ENCODE measurements at regions not wholly inside any gene's neighbourhood (a gene's known extent, or its start where the extent isn't known, plus 50 kb on each side); places are given as distances from the start of the nearest gene placed in this dataset.

GRCh38 chr15:39466750-39467105 lies 114.2 kb upstream of the THBS1 start:
- no peak for DNase-seq (ENCODE audit: low spot score in 2 of 2)
- in situ Hi-C loops (cut with MboI; ENCODE audit: low sequenced_read_pairs) = no loop called here
- H3K9me3 ChIP-seq = no peaks in the 10 kb centered on the region
- no peaks in the 10 kb centered on the region for H3K27me3 ChIP-seq (ENCODE audit: low read depth)
- H3K36me3 ChIP-seq (replicated peaks) = no peaks in the 10 kb centered on the region
- H3K4me1 ChIP-seq = no peaks in the 10 kb centered on the region
- H3K4me3 ChIP-seq = no peak overlapping the region

GRCh38 chr15:39468331-39468730 lies 112.5 kb upstream of the THBS1 start:
- no peaks in the 10 kb centered on the region for H3K4me1 ChIP-seq
- H3K27me3 ChIP-seq (ENCODE audit: low read depth) = no peaks in the 10 kb centered on the region
- H3K36me3 ChIP-seq (replicated peaks) = no peaks in the 10 kb centered on the region
- no peaks in the 10 kb centered on the region for H3K9me3 ChIP-seq
- no peak for DNase-seq (ENCODE audit: low spot score in 2 of 2)
- no peak overlapping the region for H3K4me3 ChIP-seq
- in situ Hi-C loops (cut with MboI; ENCODE audit: low sequenced_read_pairs) = no loop called here

GRCh38 chr15:39468828-39469227 lies 112.1 kb upstream of the THBS1 start:
- Histone ChIP-seq H3K4me1 (no peaks in the 10 kb centered on the region), H3K36me3 (replicated peaks) (no peaks in the 10 kb centered on the region), H3K27me3 (ENCODE audit: low read depth) (no peaks in the 10 kb centered on the region), H3K4me3 (no peak overlapping the region), H3K9me3 (no peaks in the 10 kb centered on the region)
- no peak for DNase-seq (ENCODE audit: low spot score in 2 of 2)
- in situ Hi-C loops (cut with MboI; ENCODE audit: low sequenced_read_pairs) = no loop called here

- no peaks in the 10 kb centered on the region for H3K4me1 ChIP-seq
- in situ Hi-C loops (cut with MboI; ENCODE audit: low sequenced_read_pairs) = no loop called here
- DNase-seq (ENCODE audit: low spot score in 2 of 2) = no peak
Observed at GRCh38 chr15:39471785-39472574, 108.9 kb upstream of the THBS1 start.

GRCh38 chr15:39472621-39473297 lies 108.1 kb upstream of the THBS1 start:
- Histone ChIP-seq H3K36me3 (replicated peaks) (no peaks in the 10 kb centered on the region), H3K4me1 (no peaks in the 10 kb centered on the region), H3K27me3 (ENCODE audit: low read depth) (0 out of 2 replicates have a peak, but pooled peaks cover 3% of the 10 kb centered on the region), H3K4me3 (no peak overlapping the region), H3K9me3 (no peaks in the 10 kb centered on the region)
- no peak for DNase-seq (ENCODE audit: low spot score in 2 of 2)
- in situ Hi-C loops (cut with MboI; ENCODE audit: low sequenced_read_pairs) = no loop called here

More at GRCh38 chr15:39471785-39472574, 108.9 kb upstream of the THBS1 start:
- 0 out of 2 replicates have a peak, but pooled peaks cover 3% of the 10 kb centered on the region for H3K27me3 ChIP-seq (ENCODE audit: low read depth)
- H3K4me3 ChIP-seq = no peak overlapping the region
- no peaks in the 10 kb centered on the region for H3K36me3 ChIP-seq (replicated peaks)
- no peaks in the 10 kb centered on the region for H3K9me3 ChIP-seq

- Histone ChIP-seq H3K4me3 (no peak overlapping the region), H3K9me3 (no peaks in the 10 kb centered on the region), H3K27me3 (ENCODE audit: low read depth) (0 out of 2 replicates have a peak, but pooled peaks cover 3% of the 10 kb centered on the region), H3K4me1 (no peaks in the 10 kb centered on the region), H3K36me3 (replicated peaks) (no peaks in the 10 kb centered on the region)
- no peak for DNase-seq (ENCODE audit: low spot score in 2 of 2)
- in situ Hi-C loops (cut with MboI; ENCODE audit: low sequenced_read_pairs) = no loop called here
Observed at GRCh38 chr15:39473298-39473947, 107.5 kb upstream of the THBS1 start.

GRCh38 chr15:39474657-39475056 lies 106.2 kb upstream of the THBS1 start:
- in situ Hi-C loops (cut with MboI; ENCODE audit: low sequenced_read_pairs) = no loop called here
- H3K36me3 ChIP-seq (replicated peaks) = no peaks in the 10 kb centered on the region
- DNase-seq (ENCODE audit: low spot score in 2 of 2) = no peak
- H3K4me3 ChIP-seq = no peak overlapping the region
- H3K4me1 ChIP-seq = no peaks in the 10 kb centered on the region
- 0 out of 2 replicates have a peak, but pooled peaks cover 3% of the 10 kb centered on the region for H3K27me3 ChIP-seq (ENCODE audit: low read depth)
- no peaks in the 10 kb centered on the region for H3K9me3 ChIP-seq

- Histone ChIP-seq H3K4me1 (no peaks in the 10 kb centered on the region), H3K36me3 (replicated peaks) (no peaks in the 10 kb centered on the region), H3K9me3 (no peaks in the 10 kb centered on the region), H3K4me3 (no peak overlapping the region), H3K27me3 (ENCODE audit: low read depth) (0 out of 2 replicates have a peak, but pooled peaks cover 3% of the 10 kb centered on the region)
- DNase-seq (ENCODE audit: low spot score in 2 of 2) = no peak
- in situ Hi-C loops (cut with MboI; ENCODE audit: low sequenced_read_pairs) = no loop called here
Observed at GRCh38 chr15:39478996-39479395, 101.9 kb upstream of the THBS1 start.

GRCh38 chr15:39479911-39480310 lies 101.0 kb upstream of the THBS1 start:
- H3K4me3 ChIP-seq = no peak overlapping the region
- in situ Hi-C loops (cut with MboI; ENCODE audit: low sequenced_read_pairs) = no loop called here
- 0 out of 2 replicates have a peak, but pooled peaks cover 3% of the 10 kb centered on the region for H3K27me3 ChIP-seq (ENCODE audit: low read depth)
- H3K9me3 ChIP-seq = no peaks in the 10 kb centered on the region
- H3K4me1 ChIP-seq = no peaks in the 10 kb centered on the region
- no peaks in the 10 kb centered on the region for H3K36me3 ChIP-seq (replicated peaks)
- DNase-seq (ENCODE audit: low spot score in 2 of 2) = no peak

- Histone ChIP-seq H3K27me3 (ENCODE audit: low read depth) (no peaks in the 10 kb centered on the region), H3K4me1 (no peaks in the 10 kb centered on the region), H3K36me3 (replicated peaks) (no peaks in the 10 kb centered on the region), H3K9me3 (no peaks in the 10 kb centered on the region), H3K4me3 (no peak overlapping the region)
- in situ Hi-C loops (cut with MboI; ENCODE audit: low sequenced_read_pairs) = no loop called here
- DNase-seq (ENCODE audit: low spot score in 2 of 2) = no peak
Observed at GRCh38 chr15:39482459-39482858, 98.4 kb upstream of the THBS1 start.

- DNase-seq (ENCODE audit: low spot score in 2 of 2) = no peak
- no peak overlapping the region for H3K4me3 ChIP-seq
- no peaks in the 10 kb centered on the region for H3K27me3 ChIP-seq (ENCODE audit: low read depth)
- H3K9me3 ChIP-seq = no peaks in the 10 kb centered on the region
- in situ Hi-C loops (cut with MboI; ENCODE audit: low sequenced_read_pairs) = no loop called here
- no peaks in the 10 kb centered on the region for H3K36me3 ChIP-seq (replicated peaks)
- H3K4me1 ChIP-seq = no peaks in the 10 kb centered on the region
Observed at GRCh38 chr15:39486621-39487457, 94.0 kb upstream of the THBS1 start.

- in situ Hi-C loops (cut with MboI; ENCODE audit: low sequenced_read_pairs) = no loop called here
- H3K27me3 ChIP-seq (ENCODE audit: low read depth) = no peaks in the 10 kb centered on the region
- DNase-seq (ENCODE audit: low spot score in 2 of 2) = no peak
Observed at GRCh38 chr15:39487458-39487735, 93.5 kb upstream of the THBS1 start.

GRCh38 chr15:39488516-39488915 lies 92.4 kb upstream of the THBS1 start:
- no peak overlapping the region for H3K4me3 ChIP-seq
- DNase-seq (ENCODE audit: low spot score in 2 of 2) = no peak
- no peaks in the 10 kb centered on the region for H3K27me3 ChIP-seq (ENCODE audit: low read depth)
- H3K36me3 ChIP-seq (replicated peaks) = no peaks in the 10 kb centered on the region
- H3K4me1 ChIP-seq = no peaks in the 10 kb centered on the region
- in situ Hi-C loops (cut with MboI; ENCODE audit: low sequenced_read_pairs) = no loop called here
- H3K9me3 ChIP-seq = no peaks in the 10 kb centered on the region

More at GRCh38 chr15:39487458-39487735, 93.5 kb upstream of the THBS1 start:
- no peaks in the 10 kb centered on the region for H3K4me1 ChIP-seq
- H3K36me3 ChIP-seq (replicated peaks) = no peaks in the 10 kb centered on the region
- H3K4me3 ChIP-seq = no peak overlapping the region
- no peaks in the 10 kb centered on the region for H3K9me3 ChIP-seq

All from HAP-1 (cell line).